ENCODE measurements at regions not wholly inside any gene's neighbourhood (a gene's known extent, or its start where the extent isn't known, plus 50 kb on each side); places are given as distances from the start of the nearest gene placed in this dataset.

GRCh38 chr13:44104969-44105368 lies 225.3 kb downstream of the LACC1 start:
- no peak for TF ChIP-seq TP53 (CRISPR knock-in tag; conservative IDR thresholded peaks at IDR 0.05)
- no peak for TF ChIP-seq HDAC1 (CRISPR knock-in tag; IDR thresholded peaks at IDR 0.05)
- no peak for TF ChIP-seq ZFP62 (CRISPR knock-in tag; IDR thresholded peaks at IDR 0.05)
- no peak for TF ChIP-seq GABPA (IDR thresholded peaks at IDR 0.05; ENCODE audit: low read depth, low read length)
- TF ChIP-seq GABPA (CRISPR knock-in tag; IDR thresholded peaks at IDR 0.05; ENCODE audit: low read depth): no peak
- TF ChIP-seq HMGXB4 (CRISPR knock-in tag; IDR thresholded peaks at IDR 0.05; ENCODE audit: borderline replicate concordance in 1 of 2, low read depth in 1 of 2): no peak
- TF ChIP-seq GZF1 (CRISPR knock-in tag; IDR thresholded peaks at IDR 0.05): no peak
- TF ChIP-seq NFKB2 (CRISPR knock-in tag; IDR thresholded peaks at IDR 0.05; ENCODE audit: borderline replicate concordance): no peak
- no peak for TF ChIP-seq CTCF (CRISPR knock-in tag; IDR thresholded peaks at IDR 0.05)
- TF ChIP-seq ZNF574 (CRISPR knock-in tag; IDR thresholded peaks at IDR 0.05): no peak
- TF ChIP-seq SNRNP70 (IDR thresholded peaks at IDR 0.05; ENCODE audit: low read depth, low read length): no peak
